MM.1S (cell line): ENCODE measurements at regions not wholly inside any gene's neighbourhood (a gene's known extent, or its start where the extent isn't known, plus 50 kb on each side); places are given as distances from the start of the nearest gene placed in this dataset.

ENCODE experiments used
- DNase-seq: peaks from one replicate; pipeline ENCODE4 v3.0.0-alpha.2; 2015
- H2AFZ ChIP-seq: fragments of 300-600 bp; sonication (generic); 2 replicates; pipeline ENCODE4 v1.6.0; 2016; ENCODE audit warnings: antibody characterized with exemption, low read length
- H3F3A ChIP-seq: fragments of 300-600 bp; sonication (generic); 2 replicates; pipeline ENCODE4 v1.6.1; 2016; ENCODE audit warnings: mild to moderate bottlenecking, antibody characterized with exemption, low read length, moderate library complexity, mixed read lengths; ENCODE audit not compliant: insufficient read depth
- H3K27ac ChIP-seq: fragments of 300-600 bp; sonication (generic); 2 replicates; pipeline ENCODE4 v1.5.1; 2016; ENCODE audit warnings: mild to moderate bottlenecking, low read length
- H3K27me3 ChIP-seq: fragments of 300-600 bp; sonication (generic); replicated peaks from 2 replicates; pipeline ENCODE4 v1.6.0; 2016; ENCODE audit warnings: low read length; ENCODE audit not compliant: insufficient read depth
- H3K36me3 ChIP-seq: fragments of 300-600 bp; sonication (generic); replicated peaks from 2 replicates; pipeline ENCODE4 v1.6.1; 2016; ENCODE audit warnings: mild to moderate bottlenecking, low read length, mixed read lengths; ENCODE audit not compliant: insufficient read depth
- H3K4me1 ChIP-seq: fragments of 300-600 bp; sonication (generic); 2 replicates; pipeline ENCODE4 v1.6.1; 2016; ENCODE audit warnings: low read length, mixed read lengths
- H3K4me2 ChIP-seq: fragments of 300-600 bp; sonication (generic); 2 replicates; pipeline ENCODE4 v1.6.0; 2016; ENCODE audit warnings: low read depth, low read length
- H3K4me3 ChIP-seq: fragments of 300-600 bp; sonication (generic); 2 replicates; pipeline ENCODE4 v1.5.1; 2016; ENCODE audit warnings: low read length, mixed read lengths
- H3K79me2 ChIP-seq: fragments of 300-600 bp; sonication (generic); 2 replicates; pipeline ENCODE4 v1.6.1; 2016; ENCODE audit warnings: mixed run types, low read length, mixed read lengths
- H3K9ac ChIP-seq: fragments of 300-600 bp; sonication (generic); 2 replicates; pipeline ENCODE4 v1.6.1; 2016; ENCODE audit warnings: low read length, mixed read lengths
- H3K9me2 ChIP-seq: fragments of 300-600 bp; sonication (generic); replicated peaks from 2 replicates; pipeline ENCODE4 v1.6.1; 2016; ENCODE audit warnings: mild to moderate bottlenecking, low read length, mixed read lengths; ENCODE audit not compliant: insufficient read depth
- H3K9me3 ChIP-seq: fragments of 300-600 bp; sonication (generic); replicated peaks from 2 replicates; pipeline ENCODE4 v1.6.1; 2016; ENCODE audit warnings: mild to moderate bottlenecking, low read length, mixed read lengths; ENCODE audit not compliant: insufficient read depth
- H4K20me1 ChIP-seq: fragments of 300-600 bp; sonication (generic); 2 replicates; pipeline ENCODE4 v1.6.1; 2016; ENCODE audit warnings: mild to moderate bottlenecking, low read length, moderate library complexity, mixed read lengths; ENCODE audit not compliant: insufficient read depth
- CTCF ChIP-seq: fragments of 300-600 bp; sonication (generic); IDR thresholded peaks from 2 replicates; pipeline ENCODE4 v1.5.1; 2016; ENCODE audit warnings: antibody characterized with exemption, low read length, mixed read lengths
- EZH2 ChIP-seq: fragments of 300-600 bp; sonication (generic); optimal IDR thresholded peaks from 2 replicates; pipeline ENCODE3; 2017; ENCODE audit warnings: low read depth, mild to moderate bottlenecking, antibody characterized with exemption, low read length, mixed read lengths
- EZH2phosphoT487 ChIP-seq: fragments of 300-600 bp; sonication (generic); IDR thresholded peaks from 2 replicates; pipeline ENCODE4 v1.6.1; 2018; ENCODE audit warnings: antibody characterized with exemption, low read length

GRCh38 chr9:107813287-107813686, 323.7 kb upstream of the KLF4 start:
- H3K9me2 ChIP-seq: no peaks in the 10 kb centered on the region
- no peaks in the 10 kb centered on the region for H3F3A ChIP-seq
- H3K4me2 ChIP-seq: no peak overlapping the region
- H3K27me3 ChIP-seq: no peaks in the 10 kb centered on the region
- H3K4me1 ChIP-seq: 0 out of 2 replicates have a peak, but pooled peaks cover 10% of the 10 kb centered on the region
- no peak overlapping the region for H3K27ac ChIP-seq
- no peak overlapping the region for H2AFZ ChIP-seq
- H3K79me2 ChIP-seq: no peaks in the 10 kb centered on the region
- no peak for DNase-seq
- no peak overlapping the region for H3K9ac ChIP-seq
- no peak for TF ChIP-seq EZH2phosphoT487
- no peak for TF ChIP-seq EZH2
- no peak for TF ChIP-seq CTCF
- H3K36me3 ChIP-seq: no peaks in the 10 kb centered on the region
- no peak overlapping the region for H3K4me3 ChIP-seq
- no peaks in the 10 kb centered on the region for H4K20me1 ChIP-seq
- no peaks in the 10 kb centered on the region for H3K9me3 ChIP-seq

- no peaks in the 10 kb centered on the region for H3K79me2 ChIP-seq
Measured at GRCh38 chr9:107810461-107810961, 320.9 kb upstream of the KLF4 start.

GRCh38 chr9:107809871-107810460, 320.4 kb upstream of the KLF4 start:
- H3K4me3 ChIP-seq: no peak overlapping the region
- TF ChIP-seq EZH2phosphoT487: no peak
- no peak for TF ChIP-seq CTCF
- no peak for TF ChIP-seq EZH2
- DNase-seq: no peak
- H3K4me1 ChIP-seq: no peaks in the 10 kb centered on the region
- no peak overlapping the region for H3K9ac ChIP-seq
- no peak overlapping the region for H3K27ac ChIP-seq
- no peak overlapping the region for H3K4me2 ChIP-seq
- no peaks in the 10 kb centered on the region for H3F3A ChIP-seq
- H3K27me3 ChIP-seq: no peaks in the 10 kb centered on the region
- H3K9me3 ChIP-seq: no peaks in the 10 kb centered on the region
- no peaks in the 10 kb centered on the region for H3K79me2 ChIP-seq
- no peak overlapping the region for H2AFZ ChIP-seq
- H4K20me1 ChIP-seq: no peaks in the 10 kb centered on the region
- no peaks in the 10 kb centered on the region for H3K9me2 ChIP-seq
- H3K36me3 ChIP-seq: no peaks in the 10 kb centered on the region

More at GRCh38 chr9:107810461-107810961, 320.9 kb upstream of the KLF4 start:
- no peak overlapping the region for H3K4me2 ChIP-seq
- no peaks in the 10 kb centered on the region for H3K9me3 ChIP-seq
- no peaks in the 10 kb centered on the region for H3K27me3 ChIP-seq
- H3K9ac ChIP-seq: no peak overlapping the region
- no peaks in the 10 kb centered on the region for H3K36me3 ChIP-seq
- no peak overlapping the region for H3K4me3 ChIP-seq
- DNase-seq: no peak
- no peaks in the 10 kb centered on the region for H3F3A ChIP-seq
- H2AFZ ChIP-seq: no peak overlapping the region
- no peaks in the 10 kb centered on the region for H3K9me2 ChIP-seq
- H3K27ac ChIP-seq: no peak overlapping the region
- no peaks in the 10 kb centered on the region for H3K4me1 ChIP-seq
- no peaks in the 10 kb centered on the region for H4K20me1 ChIP-seq
- no peak for TF ChIP-seq EZH2phosphoT487
- TF ChIP-seq EZH2: no peak
- no peak for TF ChIP-seq CTCF
